Jurkat, Clone E6-1 (cell line): ENCODE measurements at regions not wholly inside any gene's neighbourhood (a gene's known extent, or its start where the extent isn't known, plus 50 kb on each side); places are given as distances from the start of the nearest gene placed in this dataset.
"Not testable (repeated sequence)": the region's sequence is repeated elsewhere in the genome, so short reads cannot be mapped to it uniquely, and the experiment has no call there.

Experiments
- DNase-seq: peaks from one replicate; pipeline ENCODE4 v3.0.0-alpha.2; 2011; ENCODE audit warnings: low read depth, low spot score
- H3K4me3 ChIP-seq: 2 replicates; pipeline ENCODE4 v1.5.1; 2011; ENCODE audit warnings: mild to moderate bottlenecking, low read length, control low read depth, moderate library complexity

- no peak for DNase-seq
- H3K4me3 ChIP-seq = no peak overlapping the region
Observed at GRCh38 chr4:75137302-75137701, 204.4 kb downstream of the PARM1 start.

GRCh38 chr4:75135068-75135825 lies 202.3 kb downstream of the PARM1 start:
- no peak overlapping the region for H3K4me3 ChIP-seq
- no peak for DNase-seq

- not testable (repeated sequence) for H3K4me3 ChIP-seq, DNase-seq
Observed at GRCh38 chr4:75126870-75127269, 194.0 kb downstream of the PARM1 start.

GRCh38 chr4:75126058-75126457 lies 193.1 kb downstream of the PARM1 start:
- no peak overlapping the region for H3K4me3 ChIP-seq
- DNase-seq = no peak

GRCh38 chr4:75122424-75123014 lies 189.6 kb downstream of the PARM1 start:
- H3K4me3 ChIP-seq = no peak overlapping the region
- no peak for DNase-seq

- DNase-seq = no peak
- H3K4me3 ChIP-seq = no peak overlapping the region
Observed at GRCh38 chr4:75118739-75119138, 185.8 kb downstream of the PARM1 start.

- DNase-seq = no peak
- no peak overlapping the region for H3K4me3 ChIP-seq
Observed at GRCh38 chr4:75110061-75110460, 177.1 kb downstream of the PARM1 start.

GRCh38 chr4:75107755-75108612 lies 175.1 kb downstream of the PARM1 start:
- H3K4me3 ChIP-seq = no peak overlapping the region
- DNase-seq = no peak

GRCh38 chr4:75102787-75103085 lies 169.8 kb downstream of the PARM1 start:
- no peak overlapping the region for H3K4me3 ChIP-seq
- DNase-seq = no peak

- DNase-seq = no peak
- H3K4me3 ChIP-seq = no peak overlapping the region
Observed at GRCh38 chr4:75101906-75102786, 169.2 kb downstream of the PARM1 start.
